GM23338 (cell line): ENCODE measurements at regions not wholly inside any gene's neighbourhood (a gene's known extent, or its start where the extent isn't known, plus 50 kb on each side); places are given as distances from the start of the nearest gene placed in this dataset.

Experiments used
- ATAC-seq: fragments of 200-7000 bp; cut with Tn5 transposase; 3 replicates; pipeline ENCODE4 v1.9.1; 2020
- DNase-seq: peaks from one replicate; pipeline ENCODE4 v3.0.0-alpha.2; 2015; ENCODE audit warnings: low spot score
- H2AFZ ChIP-seq: fragments of 200-600 bp; sonication (generic); 2 replicates; pipeline ENCODE4 v1.8.0; 2016; ENCODE audit warnings: antibody characterized with exemption, mild to moderate bottlenecking, moderate library complexity
- H3F3A ChIP-seq: fragments of 200-600 bp; sonication (generic); replicated peaks from 2 replicates; pipeline ENCODE4 v1.8.0; 2017; ENCODE audit warnings: antibody characterized with exemption, mixed run types, low read depth
- H3K27ac ChIP-seq: fragments of 200-600 bp; sonication (generic); 2 replicates; pipeline ENCODE4 v1.6.1; 2016; ENCODE audit warnings: low read depth
- H3K27me3 ChIP-seq: fragments of 200-600 bp; sonication (generic); 2 replicates; pipeline ENCODE4 v1.8.0; 2016; ENCODE audit warnings: mild to moderate bottlenecking, mixed run types, moderate library complexity; ENCODE audit not compliant: insufficient read depth
- H3K36me3 ChIP-seq: fragments of 200-600 bp; sonication (generic); 2 replicates; pipeline ENCODE4 v1.8.0; 2016; ENCODE audit warnings: mild to moderate bottlenecking; ENCODE audit not compliant: insufficient read depth
- H3K4me1 ChIP-seq: fragments of 200-600 bp; sonication (generic); 2 replicates; pipeline ENCODE4 v1.8.0; 2016; ENCODE audit warnings: mild to moderate bottlenecking, moderate library complexity; ENCODE audit not compliant: insufficient read depth
- H3K4me2 ChIP-seq: fragments of 200-600 bp; sonication (generic); 2 replicates; pipeline ENCODE4 v1.7.1; 2017; ENCODE audit warnings: mixed run types
- H3K4me3 ChIP-seq: fragments of 200-600 bp; sonication (generic); 2 replicates; pipeline ENCODE4 v1.6.1; 2016; ENCODE audit warnings: mixed run types
- H3K79me2 ChIP-seq: fragments of 200-600 bp; sonication (generic); replicated peaks from 2 replicates; pipeline ENCODE4 v1.8.0; 2017; ENCODE audit warnings: mild to moderate bottlenecking; ENCODE audit not compliant: insufficient read depth
- H3K9me2 ChIP-seq: fragments of 200-600 bp; sonication (generic); 2 replicates; pipeline ENCODE4 v1.8.0; 2017; ENCODE audit not compliant: insufficient read depth
- H4K20me1 ChIP-seq: fragments of 200-600 bp; sonication (generic); replicated peaks from 2 replicates; pipeline ENCODE4 v1.8.0; 2017; ENCODE audit warnings: mild to moderate bottlenecking; ENCODE audit not compliant: insufficient read depth
- H3K27ac Mint-ChIP-seq: 2 replicates; pipeline ENCODE4 v1.8.0; 2020; ENCODE audit warnings: inconsistent platforms, mild to moderate bottlenecking, moderate library complexity, mixed read lengths
- H3K27me3 Mint-ChIP-seq: 3 replicates; pipeline ENCODE4 v1.8.0; 2022; ENCODE audit warnings: low read depth, mild to moderate bottlenecking, moderate library complexity, mixed read lengths, inconsistent platforms; ENCODE audit not compliant: insufficient read depth, poor library complexity
- H3K36me3 Mint-ChIP-seq: 3 replicates; pipeline ENCODE4 v1.8.0; 2021; ENCODE audit warnings: low read depth, mild to moderate bottlenecking, inconsistent platforms, moderate library complexity, mixed read lengths
- H3K4me1 Mint-ChIP-seq: 3 replicates; pipeline ENCODE4 v1.8.0; 2020; ENCODE audit warnings: mild to moderate bottlenecking, inconsistent platforms, mixed read lengths
- H3K4me3 Mint-ChIP-seq: 3 replicates; pipeline ENCODE4 v1.8.0; 2021; ENCODE audit warnings: moderate library complexity, mild to moderate bottlenecking, inconsistent platforms, mixed read lengths
- H3K9me3 Mint-ChIP-seq: 3 replicates; pipeline ENCODE4 v1.8.0; 2020; ENCODE audit warnings: moderate library complexity, mild to moderate bottlenecking, inconsistent platforms, mixed read lengths
- CREB1 ChIP-seq: fragments of 250-450 bp; sonication (Bioruptor Pico); IDR thresholded peaks from 2 replicates; pipeline ENCODE4 v1.5.0; 2020; ENCODE audit warnings: low read depth, mild to moderate bottlenecking, moderate library complexity
- EZH2 ChIP-seq: fragments of 200-600 bp; sonication (generic); IDR thresholded peaks from one replicate; pipeline ENCODE4 v1.8.0; 2017; ENCODE audit warnings: antibody characterized with exemption, mild to moderate bottlenecking, low read depth; ENCODE audit not compliant: unreplicated experiment
- EZH2phosphoT487 ChIP-seq: fragments of 200-600 bp; sonication (generic); IDR thresholded peaks from one replicate; pipeline ENCODE4 v1.8.1; 2018; ENCODE audit warnings: antibody characterized with exemption; ENCODE audit not compliant: unreplicated experiment
- JUNB ChIP-seq: IDR thresholded peaks from one replicate; pipeline ENCODE4 v1.6.1; 2016; ENCODE audit warnings: antibody characterized with exemption; ENCODE audit not compliant: unreplicated experiment
- NANOG ChIP-seq: IDR thresholded peaks from 2 replicates; pipeline ENCODE4 v1.6.1; 2016; ENCODE audit warnings: antibody characterized with exemption, borderline replicate concordance
- POLR2AphosphoS5 ChIP-seq: IDR thresholded peaks from 2 replicates; pipeline ENCODE4 v1.6.1; 2016; ENCODE audit warnings: antibody characterized with exemption, low read depth
- STAT1 ChIP-seq: IDR thresholded peaks from one replicate; pipeline ENCODE4 v1.6.1; 2016; ENCODE audit warnings: antibody characterized with exemption; ENCODE audit not compliant: unreplicated experiment
- ZNF114 ChIP-seq: fragments of 250-450 bp; sonication (Bioruptor Pico); IDR thresholded peaks from 2 replicates; pipeline ENCODE4 v1.5.0; 2020; ENCODE audit warnings: mild to moderate bottlenecking, moderate library complexity
- TF ChIP-seq, protein P1 (sequence below): IDR thresholded peaks from 2 replicates; pipeline ENCODE4 v1.6.1; 2016; ENCODE audit warnings: antibody characterized with exemption
- TF ChIP-seq, protein P2 (sequence below), 2 experiments: fragments of 200-600 bp in 1 of 2; sonication (generic) in 1 of 2; conservative IDR thresholded peaks; 2 replicates each; pipeline versions ENCODE4 v1.5.1 to v1.6.1; 2016 to 2017; ENCODE audit warnings: antibody characterized with exemption in 2 of 2, low read depth in 2 of 2, mild to moderate bottlenecking in 2 of 2, moderate library complexity in 1 of 2
- TF ChIP-seq, protein P3 (sequence below): fragments of 250-450 bp; sonication (Bioruptor Pico); IDR thresholded peaks from 2 replicates; pipeline ENCODE4 v1.5.0; 2020; ENCODE audit warnings: mild to moderate bottlenecking, moderate library complexity
- TF ChIP-seq, protein P4 (sequence below): IDR thresholded peaks from one replicate; pipeline ENCODE4 v1.6.1; 2018; ENCODE audit warnings: antibody characterized with exemption; ENCODE audit not compliant: unreplicated experiment

DNA sequence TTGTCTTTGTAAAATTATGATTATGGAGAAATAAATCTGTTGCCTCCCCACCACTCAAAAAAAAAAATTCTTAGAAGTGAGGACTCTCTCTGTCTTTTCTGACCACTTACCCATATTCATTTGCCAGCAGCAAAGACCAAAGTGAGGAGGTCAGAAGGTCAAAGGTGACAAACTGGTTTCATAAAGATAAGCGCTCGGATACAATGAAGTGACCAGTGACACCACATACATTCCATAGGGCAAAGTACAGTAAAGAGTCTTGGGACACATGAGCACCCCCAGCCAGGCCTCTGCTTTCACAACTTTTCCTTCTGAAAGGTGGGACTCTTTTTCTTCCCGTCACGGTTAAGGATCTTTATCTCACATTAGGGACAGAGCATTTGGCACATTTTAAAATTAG lies 75.9 kb upstream of the TCF4 start:
- no peaks in the 10 kb centered on the region; the same call in 2 of the 3 replicates for H3K4me1 Mint-ChIP-seq
- no peak overlapping the region for H3K4me3 Mint-ChIP-seq
- TF ChIP-seq, protein P1, sequence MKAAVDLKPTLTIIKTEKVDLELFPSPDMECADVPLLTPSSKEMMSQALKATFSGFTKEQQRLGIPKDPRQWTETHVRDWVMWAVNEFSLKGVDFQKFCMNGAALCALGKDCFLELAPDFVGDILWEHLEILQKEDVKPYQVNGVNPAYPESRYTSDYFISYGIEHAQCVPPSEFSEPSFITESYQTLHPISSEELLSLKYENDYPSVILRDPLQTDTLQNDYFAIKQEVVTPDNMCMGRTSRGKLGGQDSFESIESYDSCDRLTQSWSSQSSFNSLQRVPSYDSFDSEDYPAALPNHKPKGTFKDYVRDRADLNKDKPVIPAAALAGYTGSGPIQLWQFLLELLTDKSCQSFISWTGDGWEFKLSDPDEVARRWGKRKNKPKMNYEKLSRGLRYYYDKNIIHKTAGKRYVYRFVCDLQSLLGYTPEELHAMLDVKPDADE, result no peak
- TF ChIP-seq ZNF114 (CRISPR knock-in tag) (no peak), POLR2AphosphoS5 (no peak), JUNB (no peak), EZH2phosphoT487 (no peak), STAT1 (no peak), NANOG (no peak), CREB1 (CRISPR knock-in tag) (no peak), EZH2 (no peak)
- TF ChIP-seq, protein P2, sequence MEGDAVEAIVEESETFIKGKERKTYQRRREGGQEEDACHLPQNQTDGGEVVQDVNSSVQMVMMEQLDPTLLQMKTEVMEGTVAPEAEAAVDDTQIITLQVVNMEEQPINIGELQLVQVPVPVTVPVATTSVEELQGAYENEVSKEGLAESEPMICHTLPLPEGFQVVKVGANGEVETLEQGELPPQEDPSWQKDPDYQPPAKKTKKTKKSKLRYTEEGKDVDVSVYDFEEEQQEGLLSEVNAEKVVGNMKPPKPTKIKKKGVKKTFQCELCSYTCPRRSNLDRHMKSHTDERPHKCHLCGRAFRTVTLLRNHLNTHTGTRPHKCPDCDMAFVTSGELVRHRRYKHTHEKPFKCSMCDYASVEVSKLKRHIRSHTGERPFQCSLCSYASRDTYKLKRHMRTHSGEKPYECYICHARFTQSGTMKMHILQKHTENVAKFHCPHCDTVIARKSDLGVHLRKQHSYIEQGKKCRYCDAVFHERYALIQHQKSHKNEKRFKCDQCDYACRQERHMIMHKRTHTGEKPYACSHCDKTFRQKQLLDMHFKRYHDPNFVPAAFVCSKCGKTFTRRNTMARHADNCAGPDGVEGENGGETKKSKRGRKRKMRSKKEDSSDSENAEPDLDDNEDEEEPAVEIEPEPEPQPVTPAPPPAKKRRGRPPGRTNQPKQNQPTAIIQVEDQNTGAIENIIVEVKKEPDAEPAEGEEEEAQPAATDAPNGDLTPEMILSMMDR (conservative IDR thresholded peaks at IDR 0.05; ENCODE audit: low read depth in 2 of 2), result no peak
- TF ChIP-seq, protein P3, sequence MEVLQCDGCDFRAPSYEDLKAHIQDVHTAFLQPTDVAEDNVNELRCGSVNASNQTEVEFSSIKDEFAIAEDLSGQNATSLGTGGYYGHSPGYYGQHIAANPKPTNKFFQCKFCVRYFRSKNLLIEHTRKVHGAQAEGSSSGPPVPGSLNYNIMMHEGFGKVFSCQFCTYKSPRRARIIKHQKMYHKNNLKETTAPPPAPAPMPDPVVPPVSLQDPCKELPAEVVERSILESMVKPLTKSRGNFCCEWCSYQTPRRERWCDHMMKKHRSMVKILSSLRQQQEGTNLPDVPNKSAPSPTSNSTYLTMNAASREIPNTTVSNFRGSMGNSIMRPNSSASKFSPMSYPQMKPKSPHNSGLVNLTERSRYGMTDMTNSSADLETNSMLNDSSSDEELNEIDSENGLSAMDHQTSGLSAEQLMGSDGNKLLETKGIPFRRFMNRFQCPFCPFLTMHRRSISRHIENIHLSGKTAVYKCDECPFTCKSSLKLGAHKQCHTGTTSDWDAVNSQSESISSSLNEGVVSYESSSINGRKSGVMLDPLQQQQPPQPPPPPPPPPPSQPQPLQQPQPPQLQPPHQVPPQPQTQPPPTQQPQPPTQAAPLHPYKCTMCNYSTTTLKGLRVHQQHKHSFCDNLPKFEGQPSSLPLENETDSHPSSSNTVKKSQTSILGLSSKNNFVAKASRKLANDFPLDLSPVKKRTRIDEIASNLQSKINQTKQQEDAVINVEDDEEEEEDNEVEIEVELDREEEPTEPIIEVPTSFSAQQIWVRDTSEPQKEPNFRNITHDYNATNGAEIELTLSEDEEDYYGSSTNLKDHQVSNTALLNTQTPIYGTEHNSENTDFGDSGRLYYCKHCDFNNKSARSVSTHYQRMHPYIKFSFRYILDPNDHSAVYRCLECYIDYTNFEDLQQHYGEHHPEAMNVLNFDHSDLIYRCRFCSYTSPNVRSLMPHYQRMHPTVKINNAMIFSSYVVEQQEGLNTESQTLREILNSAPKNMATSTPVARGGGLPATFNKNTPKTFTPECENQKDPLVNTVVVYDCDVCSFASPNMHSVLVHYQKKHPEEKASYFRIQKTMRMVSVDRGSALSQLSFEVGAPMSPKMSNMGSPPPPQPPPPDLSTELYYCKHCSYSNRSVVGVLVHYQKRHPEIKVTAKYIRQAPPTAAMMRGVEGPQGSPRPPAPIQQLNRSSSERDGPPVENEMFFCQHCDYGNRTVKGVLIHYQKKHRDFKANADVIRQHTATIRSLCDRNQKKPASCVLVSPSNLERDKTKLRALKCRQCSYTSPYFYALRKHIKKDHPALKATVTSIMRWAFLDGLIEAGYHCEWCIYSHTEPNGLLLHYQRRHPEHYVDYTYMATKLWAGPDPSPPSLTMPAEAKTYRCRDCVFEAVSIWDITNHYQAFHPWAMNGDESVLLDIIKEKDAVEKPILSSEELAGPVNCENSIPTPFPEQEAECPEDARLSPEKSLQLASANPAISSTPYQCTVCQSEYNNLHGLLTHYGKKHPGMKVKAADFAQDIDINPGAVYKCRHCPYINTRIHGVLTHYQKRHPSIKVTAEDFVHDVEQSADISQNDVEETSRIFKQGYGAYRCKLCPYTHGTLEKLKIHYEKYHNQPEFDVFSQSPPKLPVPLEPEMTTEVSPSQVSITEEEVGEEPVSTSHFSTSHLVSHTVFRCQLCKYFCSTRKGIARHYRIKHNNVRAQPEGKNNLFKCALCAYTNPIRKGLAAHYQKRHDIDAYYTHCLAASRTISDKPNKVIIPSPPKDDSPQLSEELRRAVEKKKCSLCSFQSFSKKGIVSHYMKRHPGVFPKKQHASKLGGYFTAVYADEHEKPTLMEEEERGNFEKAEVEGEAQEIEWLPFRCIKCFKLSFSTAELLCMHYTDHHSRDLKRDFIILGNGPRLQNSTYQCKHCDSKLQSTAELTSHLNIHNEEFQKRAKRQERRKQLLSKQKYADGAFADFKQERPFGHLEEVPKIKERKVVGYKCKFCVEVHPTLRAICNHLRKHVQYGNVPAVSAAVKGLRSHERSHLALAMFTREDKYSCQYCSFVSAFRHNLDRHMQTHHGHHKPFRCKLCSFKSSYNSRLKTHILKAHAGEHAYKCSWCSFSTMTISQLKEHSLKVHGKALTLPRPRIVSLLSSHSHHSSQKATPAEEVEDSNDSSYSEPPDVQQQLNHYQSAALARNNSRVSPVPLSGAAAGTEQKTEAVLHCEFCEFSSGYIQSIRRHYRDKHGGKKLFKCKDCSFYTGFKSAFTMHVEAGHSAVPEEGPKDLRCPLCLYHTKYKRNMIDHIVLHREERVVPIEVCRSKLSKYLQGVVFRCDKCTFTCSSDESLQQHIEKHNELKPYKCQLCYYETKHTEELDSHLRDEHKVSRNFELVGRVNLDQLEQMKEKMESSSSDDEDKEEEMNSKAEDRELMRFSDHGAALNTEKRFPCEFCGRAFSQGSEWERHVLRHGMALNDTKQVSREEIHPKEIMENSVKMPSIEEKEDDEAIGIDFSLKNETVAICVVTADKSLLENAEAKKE (CRISPR knock-in tag), result no peak
- TF ChIP-seq, protein P4, sequence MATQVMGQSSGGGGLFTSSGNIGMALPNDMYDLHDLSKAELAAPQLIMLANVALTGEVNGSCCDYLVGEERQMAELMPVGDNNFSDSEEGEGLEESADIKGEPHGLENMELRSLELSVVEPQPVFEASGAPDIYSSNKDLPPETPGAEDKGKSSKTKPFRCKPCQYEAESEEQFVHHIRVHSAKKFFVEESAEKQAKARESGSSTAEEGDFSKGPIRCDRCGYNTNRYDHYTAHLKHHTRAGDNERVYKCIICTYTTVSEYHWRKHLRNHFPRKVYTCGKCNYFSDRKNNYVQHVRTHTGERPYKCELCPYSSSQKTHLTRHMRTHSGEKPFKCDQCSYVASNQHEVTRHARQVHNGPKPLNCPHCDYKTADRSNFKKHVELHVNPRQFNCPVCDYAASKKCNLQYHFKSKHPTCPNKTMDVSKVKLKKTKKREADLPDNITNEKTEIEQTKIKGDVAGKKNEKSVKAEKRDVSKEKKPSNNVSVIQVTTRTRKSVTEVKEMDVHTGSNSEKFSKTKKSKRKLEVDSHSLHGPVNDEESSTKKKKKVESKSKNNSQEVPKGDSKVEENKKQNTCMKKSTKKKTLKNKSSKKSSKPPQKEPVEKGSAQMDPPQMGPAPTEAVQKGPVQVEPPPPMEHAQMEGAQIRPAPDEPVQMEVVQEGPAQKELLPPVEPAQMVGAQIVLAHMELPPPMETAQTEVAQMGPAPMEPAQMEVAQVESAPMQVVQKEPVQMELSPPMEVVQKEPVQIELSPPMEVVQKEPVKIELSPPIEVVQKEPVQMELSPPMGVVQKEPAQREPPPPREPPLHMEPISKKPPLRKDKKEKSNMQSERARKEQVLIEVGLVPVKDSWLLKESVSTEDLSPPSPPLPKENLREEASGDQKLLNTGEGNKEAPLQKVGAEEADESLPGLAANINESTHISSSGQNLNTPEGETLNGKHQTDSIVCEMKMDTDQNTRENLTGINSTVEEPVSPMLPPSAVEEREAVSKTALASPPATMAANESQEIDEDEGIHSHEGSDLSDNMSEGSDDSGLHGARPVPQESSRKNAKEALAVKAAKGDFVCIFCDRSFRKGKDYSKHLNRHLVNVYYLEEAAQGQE, result no peak
- H3K9me2 ChIP-seq, result no peaks in the 10 kb centered on the region
- no peaks in the 10 kb centered on the region for H3F3A ChIP-seq
- H3K27ac Mint-ChIP-seq, result no peak overlapping the region
- no peaks in the 10 kb centered on the region for H4K20me1 ChIP-seq
- no peak overlapping the region for H3K27ac ChIP-seq
- no peaks in the 10 kb centered on the region for H3K4me1 ChIP-seq
- no peaks in the 10 kb centered on the region for H3K36me3 ChIP-seq
- H3K9me3 Mint-ChIP-seq, result peaks cover 18% of the 10 kb centered on the region; the same call in 2 of the 3 replicates
- DNase-seq (no peak), ATAC-seq (no peak)
- H3K4me3 ChIP-seq, result no peak overlapping the region
- no peak overlapping the region for H2AFZ ChIP-seq
- H3K4me2 ChIP-seq, result no peak overlapping the region
- peaks cover 4% of the 10 kb centered on the region for H3K27me3 Mint-ChIP-seq
- peaks cover 11% of the 10 kb centered on the region; the same call in 1 of the 3 replicates for H3K36me3 Mint-ChIP-seq
- no peaks in the 10 kb centered on the region for H3K27me3 ChIP-seq
- H3K79me2 ChIP-seq, result no peaks in the 10 kb centered on the region
